ENCODE measurements at regions not wholly inside any gene's neighbourhood (a gene's known extent, or its start where the extent isn't known, plus 50 kb on each side); places are given as distances from the start of the nearest gene placed in this dataset.
"Not testable (repeated sequence)": the region's sequence is repeated elsewhere in the genome, so short reads cannot be mapped to it uniquely, and the experiment has no call there.

DNA sequence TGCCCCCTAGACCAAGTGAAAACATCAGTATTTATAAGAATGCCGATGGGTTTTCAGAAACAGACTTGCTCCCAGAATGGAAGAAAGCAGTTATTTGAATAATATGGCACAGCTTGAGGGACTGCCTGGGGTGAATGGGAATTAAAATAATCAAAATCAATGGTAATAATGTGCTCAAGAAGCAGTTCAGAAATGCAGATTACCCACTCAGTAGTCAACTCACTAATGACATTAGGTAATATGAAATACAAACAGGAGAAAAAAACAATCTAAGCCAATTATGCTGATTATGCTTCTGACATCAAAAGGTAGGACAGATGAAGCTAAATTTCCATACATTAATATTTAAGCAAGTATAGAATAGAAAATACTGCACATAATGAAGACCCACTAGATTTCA, 179.3 kb downstream of the ENC1 start:
- DNase-seq (ENCODE audit: low spot score), result no peak

DNA sequence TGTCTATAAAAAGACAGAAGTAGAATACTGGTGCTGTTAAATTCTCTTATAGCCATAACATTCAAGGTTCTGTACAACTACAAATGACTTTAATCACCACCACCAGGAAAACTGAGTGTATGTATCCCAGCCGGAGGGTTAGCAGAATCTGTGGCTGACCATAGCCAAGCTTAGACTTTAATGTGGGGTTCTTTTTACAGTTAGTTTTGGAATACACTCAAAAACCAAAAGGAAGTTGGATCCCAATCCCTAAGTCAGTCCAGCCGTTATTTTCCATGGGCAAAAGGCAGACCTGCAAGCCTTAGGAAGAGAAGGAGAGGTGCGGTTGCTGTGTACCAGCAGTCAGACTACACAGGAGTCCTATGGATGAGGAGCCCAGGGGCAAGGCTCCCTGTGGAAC, 179.8 kb downstream of the ENC1 start:
- DNase-seq (ENCODE audit: low spot score), result no peak

DNA sequence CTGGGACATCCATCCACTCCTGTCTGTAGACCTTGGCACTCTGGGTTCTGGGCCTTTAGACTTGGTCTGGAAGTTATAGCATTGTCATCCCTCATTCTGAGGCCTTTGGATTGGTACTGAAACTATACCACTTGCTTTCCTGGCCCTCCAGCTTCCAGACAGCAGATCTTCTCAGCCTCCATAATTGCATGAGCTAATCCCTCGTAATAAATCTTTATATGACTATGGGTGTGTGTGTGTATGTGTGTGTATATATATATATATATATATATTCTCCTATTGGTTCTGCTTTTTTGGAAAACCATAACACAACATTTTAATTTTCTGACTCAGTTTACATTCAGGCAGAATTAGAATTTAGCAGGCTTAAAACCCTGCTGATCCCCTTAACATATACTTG, 180.5 kb downstream of the ENC1 start:
- no peak for DNase-seq (ENCODE audit: low spot score)

DNA sequence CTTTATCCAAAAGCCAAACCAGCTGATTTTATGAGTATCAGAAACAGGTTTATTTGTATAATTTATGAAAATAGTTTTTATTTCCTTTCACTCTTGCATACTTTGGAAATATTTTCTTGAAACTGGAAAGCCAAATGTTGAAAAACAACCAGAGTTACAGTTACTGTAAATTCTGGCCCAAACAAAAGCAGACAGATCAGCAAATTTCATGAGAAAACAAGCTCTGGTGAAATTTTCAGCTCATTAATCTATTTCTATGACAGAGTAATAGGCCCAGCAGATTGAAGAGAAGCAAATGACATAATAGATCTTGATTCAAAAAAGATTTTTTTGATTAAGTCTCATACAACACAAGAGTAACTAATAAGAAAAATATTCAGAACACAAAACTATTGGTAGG, 182.7 kb downstream of the ENC1 start:
- DNase-seq (ENCODE audit: low spot score), result no peak

DNA sequence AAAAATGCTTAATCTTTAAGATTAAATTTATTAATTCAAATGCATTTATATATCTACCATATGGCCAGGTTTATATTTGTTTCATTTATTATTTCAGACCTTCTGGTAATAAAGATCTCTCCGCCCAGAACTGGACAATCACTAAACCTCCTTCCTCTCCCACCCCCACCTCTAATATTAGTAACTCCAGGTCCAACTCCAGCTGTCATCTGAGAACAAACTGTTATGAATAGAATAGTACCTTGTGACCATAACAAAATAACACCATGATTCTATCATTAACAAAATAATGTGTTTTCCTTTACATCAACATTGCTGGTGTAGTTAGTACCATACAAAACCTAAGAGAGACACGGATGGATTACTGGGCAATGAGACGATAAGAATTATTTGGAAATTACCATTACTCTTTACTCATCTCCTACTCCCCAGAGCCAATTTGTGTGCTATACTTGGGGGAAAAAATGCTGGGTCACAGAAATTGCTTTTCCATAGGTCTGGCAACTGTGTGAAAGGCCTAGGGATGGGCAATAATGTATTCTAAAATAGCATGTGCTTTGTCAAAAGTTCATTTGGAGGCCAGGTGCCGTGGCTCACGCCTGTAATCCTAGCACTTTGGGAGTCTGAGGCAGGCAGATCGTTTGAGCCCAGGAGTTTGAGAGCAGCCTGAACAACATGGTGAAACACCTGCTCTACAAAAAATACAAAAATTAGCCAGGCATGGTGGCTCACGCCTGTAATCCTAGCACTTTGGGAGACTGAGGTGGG, 186.1 kb downstream of the ENC1 start:
- no peak for DNase-seq (ENCODE audit: low spot score)

DNA sequence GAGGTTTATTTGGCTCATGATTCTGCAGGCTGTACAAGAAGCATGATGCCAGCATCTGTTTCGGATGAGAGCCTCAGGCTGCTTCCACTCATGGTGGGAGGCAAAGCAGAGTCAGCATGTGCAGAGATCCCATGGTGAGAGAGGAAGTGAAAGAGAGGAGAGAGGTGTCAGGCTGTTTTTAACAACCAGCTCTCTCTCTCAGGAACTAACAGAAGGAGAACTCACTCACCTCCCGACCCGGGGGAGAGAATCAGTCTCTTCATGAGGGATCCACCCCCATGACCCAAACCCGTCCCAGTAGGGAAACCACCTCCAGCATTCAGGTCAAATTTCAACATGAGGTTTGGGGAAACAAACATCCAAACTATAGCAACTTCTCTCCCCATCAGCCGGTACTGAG, 187.7 kb downstream of the ENC1 start:
- DNase-seq (ENCODE audit: low spot score), result no peak

DNA sequence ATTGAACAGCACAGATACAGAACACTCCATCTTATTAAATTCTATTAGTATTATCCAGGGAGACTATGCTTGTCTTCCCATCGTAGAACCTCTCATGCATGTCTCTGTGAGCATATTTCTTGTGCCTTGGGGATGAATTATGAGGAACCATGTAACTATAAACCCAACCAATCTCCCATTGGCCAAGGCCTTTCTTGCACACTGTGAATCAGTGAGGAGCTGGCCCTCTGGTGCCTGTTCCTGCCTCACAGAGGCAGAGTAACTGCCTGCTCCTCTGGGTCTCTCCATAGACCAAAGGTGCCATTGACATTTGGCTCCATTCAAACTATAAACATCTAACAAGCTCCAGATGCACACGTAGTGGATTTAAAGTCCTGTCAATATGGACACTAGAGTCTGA, 190.4 kb downstream of the ENC1 start:
- no peak for DNase-seq (ENCODE audit: low spot score)

DNA sequence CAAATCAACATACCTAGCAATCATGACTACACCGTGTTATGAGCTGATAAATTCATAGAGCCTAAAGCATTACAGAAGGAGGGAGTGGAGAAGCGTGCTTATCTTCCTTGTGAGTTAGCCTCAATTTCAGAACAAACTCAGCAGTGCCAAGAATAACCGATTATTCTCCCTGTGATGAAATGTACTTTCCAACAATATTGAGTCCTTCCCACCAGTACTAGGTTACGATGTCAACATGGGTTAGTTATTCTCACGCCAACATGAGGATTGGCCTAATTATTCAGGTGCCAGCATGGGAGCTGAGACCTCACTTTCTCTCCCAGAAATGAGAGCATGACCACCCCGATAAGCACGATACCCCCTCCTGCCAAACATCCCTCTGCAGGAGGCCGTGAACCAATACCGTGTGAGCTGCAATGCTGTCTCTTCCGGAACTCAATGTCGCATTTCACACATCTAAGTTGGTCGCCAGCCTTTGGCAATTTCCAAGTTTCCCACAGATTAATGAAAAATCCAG, 193.7 kb downstream of the ENC1 start:
- no peak for DNase-seq (ENCODE audit: low spot score)

DNA sequence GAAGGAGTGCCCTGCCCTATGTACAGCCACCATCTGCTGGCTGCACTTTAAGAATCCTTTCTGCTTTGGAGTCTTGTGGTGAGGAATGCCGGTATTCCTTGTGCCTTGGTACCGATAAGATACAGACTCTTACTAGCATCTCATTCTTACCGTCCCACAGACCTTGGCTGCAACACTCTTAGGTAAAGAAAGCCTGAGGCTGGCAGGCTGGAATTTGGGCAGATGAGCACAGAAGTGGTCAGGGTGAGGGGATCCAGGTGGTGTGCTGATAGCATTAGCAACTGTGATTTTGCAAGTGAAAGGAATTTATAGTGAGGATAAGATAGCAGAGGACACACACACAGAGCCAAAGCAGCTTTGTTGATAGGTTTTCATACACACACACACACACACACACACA, 198.1 kb downstream of the ENC1 start:
- no peak for DNase-seq (ENCODE audit: low spot score)

DNA sequence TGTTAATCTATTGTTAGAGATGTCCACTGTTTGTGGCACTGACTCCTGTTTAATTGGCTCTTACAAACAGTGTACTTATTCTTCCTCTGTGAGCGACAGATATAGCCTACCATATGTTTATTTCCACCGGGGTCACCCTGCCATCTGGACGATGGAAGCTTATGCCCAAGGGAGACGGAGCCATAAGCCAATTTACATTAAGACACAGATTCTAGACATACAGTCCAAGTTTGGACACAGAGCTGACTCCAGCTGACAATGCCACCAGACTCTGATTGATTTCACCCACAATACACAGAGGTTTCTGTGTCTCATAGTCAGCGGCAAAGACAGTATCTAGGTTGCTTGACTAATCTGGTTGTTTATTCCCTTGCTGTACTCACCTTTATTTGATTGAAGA, 198.9 kb downstream of the ENC1 start:
- no peak for DNase-seq (ENCODE audit: low spot score)

DNA sequence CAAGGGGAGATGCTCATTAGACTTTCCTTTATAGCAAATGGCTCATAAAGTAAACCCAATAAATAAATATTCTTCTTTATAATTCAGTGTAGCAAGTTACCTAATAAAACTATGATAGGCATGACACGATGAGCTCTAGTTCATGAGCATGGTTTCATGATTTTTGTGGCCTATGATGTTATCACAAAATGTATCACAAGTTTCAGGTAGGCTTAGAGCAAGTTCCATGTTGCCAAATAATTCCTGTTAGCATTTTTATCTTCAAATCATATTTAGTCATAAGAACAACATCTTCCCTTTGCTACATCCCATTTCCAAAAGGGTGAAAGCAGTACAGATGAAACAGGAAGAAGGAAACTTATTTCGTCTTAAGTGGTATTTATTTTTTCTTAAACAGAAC, 200.2 kb downstream of the ENC1 start:
- no peak for DNase-seq (ENCODE audit: low spot score)

DNA sequence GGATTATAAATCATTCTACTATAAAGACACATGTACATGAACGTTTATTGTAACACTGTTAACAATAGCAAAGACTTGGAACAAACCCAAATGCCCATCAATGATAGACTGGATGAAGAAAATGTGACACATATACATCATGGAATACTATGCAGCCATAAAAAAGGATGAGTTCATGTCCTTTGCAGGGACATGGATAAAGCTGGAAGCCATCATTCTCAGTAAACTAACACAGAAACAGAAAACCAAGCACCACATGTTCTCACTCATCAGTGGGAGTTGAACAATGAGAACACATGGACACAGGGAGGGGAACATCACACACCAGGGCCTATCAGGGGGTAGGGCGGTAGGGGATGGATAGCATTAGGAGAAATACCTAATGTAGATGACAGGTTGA, 202.7 kb downstream of the ENC1 start:
- DNase-seq (ENCODE audit: low spot score), result not testable (repeated sequence)

DNA sequence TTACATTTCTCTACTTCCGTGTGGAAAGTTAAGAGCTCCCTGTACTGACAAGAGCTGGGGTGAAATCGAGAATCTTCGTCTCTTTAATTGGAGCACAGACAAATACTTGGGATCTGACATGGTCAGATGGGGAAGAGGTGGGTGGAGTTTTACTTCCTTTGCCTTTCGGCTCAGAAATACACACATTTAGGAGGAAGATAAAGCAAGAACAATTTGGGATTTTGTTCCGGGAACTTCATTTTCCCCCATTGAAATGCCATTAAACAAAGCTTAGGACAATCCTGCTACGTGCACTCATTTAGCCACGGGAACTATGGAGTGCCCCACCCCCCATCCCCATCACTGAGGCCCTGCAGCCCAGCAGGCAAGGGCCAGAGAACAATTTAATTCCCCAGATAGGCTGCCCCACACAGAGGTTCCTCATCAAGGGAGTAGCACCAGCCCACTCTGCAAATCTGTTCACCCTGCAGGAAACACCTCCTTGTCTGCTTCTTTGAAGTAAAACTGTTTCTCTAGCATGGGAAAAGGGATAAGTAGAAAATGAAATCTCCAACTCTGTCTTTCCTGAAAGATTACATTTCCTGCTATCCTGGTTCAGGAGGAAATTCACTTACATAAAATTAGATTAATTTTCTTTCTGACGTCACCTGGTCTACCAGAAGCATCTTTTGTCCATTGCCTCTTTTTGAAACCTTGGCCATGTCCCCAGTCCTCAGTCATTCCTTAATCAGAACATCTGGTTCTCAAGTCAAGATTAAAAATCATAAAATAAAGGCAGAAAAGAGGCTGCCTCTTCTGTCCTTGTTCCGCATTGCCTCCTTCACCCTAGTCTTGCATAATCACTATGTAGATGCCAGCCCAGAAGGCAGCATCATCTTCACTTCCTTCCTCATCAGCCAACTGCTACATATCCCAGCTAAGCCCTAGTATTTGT, 206.4 kb downstream of the ENC1 start:
- no peak for DNase-seq (ENCODE audit: low spot score)

DNA sequence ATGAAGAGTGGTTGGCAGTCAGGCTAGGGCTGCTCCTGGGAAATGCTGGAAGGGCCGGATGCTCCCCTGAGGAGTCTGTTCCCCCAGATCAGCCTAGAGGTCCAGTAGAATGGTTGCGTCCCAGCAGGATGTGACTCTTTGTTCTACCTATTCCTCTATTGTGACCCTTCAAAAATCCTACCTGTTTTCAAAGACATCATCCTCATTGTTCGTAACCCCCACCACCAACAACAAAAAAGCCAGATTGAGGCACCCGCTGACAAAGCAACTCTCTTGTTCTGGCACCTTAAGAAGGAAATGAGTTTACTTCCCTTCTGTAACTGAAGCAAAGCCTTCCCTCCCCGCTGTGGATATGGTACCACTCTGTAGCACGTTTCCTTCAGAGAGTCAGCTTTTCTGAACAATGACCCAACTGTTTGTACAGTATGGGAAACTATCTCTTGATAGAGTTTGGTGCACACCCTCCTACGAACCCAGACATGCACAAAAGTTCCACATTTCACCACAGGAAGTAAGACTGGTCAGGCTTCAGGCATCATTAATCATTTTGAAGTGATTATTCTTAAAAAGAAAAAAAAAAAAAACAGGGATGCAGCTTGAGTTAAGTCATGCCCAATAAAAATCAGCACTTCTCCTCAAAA, 207.2 kb downstream of the ENC1 start:
- no peak for DNase-seq (ENCODE audit: low spot score)

DNA sequence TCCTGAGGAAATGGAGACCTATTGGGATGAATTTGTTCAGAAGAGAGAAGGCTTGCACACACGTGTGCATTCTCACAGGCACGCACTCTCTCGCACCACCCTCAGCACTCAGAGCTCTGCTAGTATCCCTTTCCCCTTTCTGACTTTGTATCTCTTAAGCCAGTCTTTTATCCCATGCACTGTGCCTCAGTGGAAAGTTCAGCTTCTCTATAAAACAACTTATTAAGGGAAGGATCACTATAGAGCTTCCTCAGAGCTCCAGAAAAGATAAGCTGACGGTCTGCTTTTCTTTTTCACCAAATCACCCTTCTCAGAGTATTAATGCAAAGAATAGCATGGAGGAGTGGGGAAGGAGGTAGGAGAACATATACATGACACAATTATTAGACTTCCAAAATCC, 207.8 kb downstream of the ENC1 start:
- no peak for DNase-seq (ENCODE audit: low spot score)

DNA sequence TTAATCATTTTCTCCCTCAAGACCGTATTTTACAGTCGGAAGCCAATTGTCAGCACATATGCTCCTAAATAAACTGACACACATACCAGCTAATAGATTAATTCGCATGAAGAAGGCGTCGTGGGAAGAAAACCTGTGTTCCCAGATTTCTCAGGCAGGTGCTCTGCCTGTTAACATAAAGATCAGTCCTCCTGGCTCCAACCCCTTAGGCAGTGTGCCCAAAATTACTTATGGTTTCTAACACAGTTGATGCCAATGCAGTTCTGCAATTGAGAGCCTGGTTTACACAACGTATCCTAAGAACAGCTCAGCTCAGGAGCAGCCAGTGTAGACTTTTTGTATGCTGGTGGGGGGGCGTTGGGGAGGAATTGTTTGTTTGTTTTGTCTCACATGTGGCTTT, 208.3 kb downstream of the ENC1 start:
- no peak for DNase-seq (ENCODE audit: low spot score)

DNA sequence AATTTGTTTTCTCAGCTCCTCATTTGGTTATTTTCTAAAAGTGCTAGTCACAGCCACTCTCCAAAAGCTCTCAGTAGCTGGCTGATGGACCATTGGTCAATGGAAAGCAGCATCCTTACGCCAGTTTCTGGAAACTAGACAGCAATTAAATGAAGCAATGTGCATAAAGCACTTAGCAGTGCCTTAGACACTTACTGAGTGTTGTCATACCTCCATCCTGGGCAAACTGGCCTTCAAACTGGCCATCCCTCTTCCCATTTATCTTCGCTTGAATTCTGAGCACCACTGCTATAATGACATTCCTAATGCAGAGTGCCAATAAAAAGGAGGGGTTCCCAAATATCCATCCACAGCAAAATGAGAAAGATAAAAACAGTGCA, 209.2 kb downstream of the ENC1 start:
- no peak for DNase-seq (ENCODE audit: low spot score)

DNA sequence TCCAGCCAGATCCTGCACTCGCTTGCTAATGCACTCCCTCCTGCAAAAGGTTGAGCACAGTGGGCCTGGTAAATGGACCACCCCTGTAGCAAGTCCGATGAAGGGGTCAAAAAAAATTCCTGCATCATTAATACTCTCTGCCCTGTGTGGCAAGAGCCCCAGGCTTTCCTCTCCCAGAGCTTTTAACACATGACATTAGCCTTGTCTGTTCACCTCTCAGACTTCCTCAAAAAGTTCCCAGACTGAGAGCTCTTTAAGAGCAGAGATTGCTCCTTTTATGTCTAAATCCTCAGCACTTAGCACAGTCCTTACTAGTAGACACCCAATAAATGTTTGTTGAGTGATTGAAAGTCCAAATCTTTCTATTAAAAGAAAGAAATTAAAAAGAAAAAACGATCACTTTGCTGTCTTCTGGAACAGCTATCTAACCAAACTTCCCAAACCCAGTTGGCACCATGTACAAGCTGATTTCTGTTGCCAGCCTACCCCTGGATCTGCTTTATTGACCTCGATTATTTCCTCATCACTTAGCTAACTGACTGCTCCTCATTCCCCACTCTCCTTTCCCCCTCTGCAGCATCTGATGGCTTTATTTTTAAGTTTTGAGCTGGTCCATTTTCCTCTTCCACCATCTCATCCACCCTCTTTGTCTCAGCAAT, 209.8 kb downstream of the ENC1 start:
- no peak for DNase-seq (ENCODE audit: low spot score)

DNA sequence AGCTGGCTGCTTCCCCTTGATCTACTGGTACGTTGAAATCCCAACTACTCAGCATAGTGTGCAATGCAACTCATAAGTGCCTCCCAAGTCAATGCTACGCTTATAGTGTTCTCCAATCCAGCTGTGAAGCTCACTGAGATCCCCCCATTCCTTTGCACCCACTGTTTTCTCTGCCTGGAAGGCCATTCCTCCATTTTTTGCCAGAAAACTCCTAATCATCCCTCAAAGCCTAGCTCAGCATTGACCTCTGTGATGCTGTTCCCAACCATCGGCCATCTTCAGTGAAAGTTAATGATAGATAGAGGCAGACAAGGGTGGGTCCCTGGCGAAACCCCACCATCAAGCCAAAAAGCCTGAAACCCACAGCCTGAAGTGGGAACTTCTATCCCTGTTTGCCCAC, 211.0 kb downstream of the ENC1 start:
- no peak for DNase-seq (ENCODE audit: low spot score)

DNA sequence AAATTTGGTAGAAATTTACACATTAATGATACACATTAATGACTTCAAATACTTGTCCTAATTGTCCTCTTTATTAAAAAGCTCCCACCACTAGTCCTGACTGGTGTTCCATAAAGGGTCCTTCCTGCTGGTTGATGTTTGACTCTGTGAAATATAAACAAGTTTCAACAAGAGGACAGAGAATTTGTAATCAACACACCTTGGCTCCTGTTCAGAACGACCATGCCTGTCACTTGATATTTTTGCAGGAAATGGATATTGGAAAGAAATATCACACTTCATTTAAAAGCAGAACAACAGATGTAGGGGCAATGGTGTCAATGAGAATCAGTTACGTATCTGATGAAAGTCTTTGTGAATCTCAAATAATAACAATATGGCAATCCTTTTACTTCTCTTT, 211.7 kb downstream of the ENC1 start:
- DNase-seq (ENCODE audit: low spot score), result no peak

DNA sequence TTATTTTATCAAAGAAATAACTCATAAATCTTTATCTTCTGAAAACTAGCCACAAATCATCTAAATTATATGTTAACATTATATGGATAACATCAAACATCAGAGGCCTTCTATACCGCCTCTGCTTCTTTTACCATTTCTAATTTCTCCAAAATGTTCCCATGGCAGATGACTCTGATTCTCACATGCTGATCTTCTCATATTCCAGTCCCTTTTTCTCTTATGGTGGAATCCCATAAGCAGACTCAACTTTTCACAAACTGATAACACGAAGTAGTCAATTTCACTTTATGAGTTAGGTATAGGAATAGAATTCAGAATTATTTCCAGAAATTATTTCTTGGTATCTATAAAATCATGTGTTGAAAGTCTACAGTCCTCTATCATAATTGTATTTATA, 212.3 kb downstream of the ENC1 start:
- DNase-seq (ENCODE audit: low spot score), result no peak

DNA sequence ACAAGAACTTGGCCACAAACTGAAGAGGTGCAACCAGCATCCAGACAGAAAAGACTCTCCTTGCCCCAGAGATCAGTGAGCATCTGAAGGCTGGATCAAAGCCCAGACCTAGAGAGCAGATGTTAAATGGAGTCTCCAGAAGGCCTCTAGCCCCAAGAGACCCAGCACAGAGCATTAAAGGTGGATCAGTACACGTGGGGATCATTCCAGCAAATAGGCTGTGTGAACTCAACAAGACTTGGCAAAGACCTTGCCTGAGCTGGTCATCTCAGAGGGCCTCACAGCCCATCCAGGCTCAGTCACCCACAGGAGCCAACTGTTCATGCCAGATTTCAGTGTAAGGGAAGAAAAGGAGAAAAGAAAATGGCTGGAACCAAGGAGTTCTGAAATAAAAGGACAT, 214.0 kb downstream of the ENC1 start:
- no peak for DNase-seq (ENCODE audit: low spot score)

All from SW480 (cell line).